Tibial artery (tissue), 4 donors: ENCODE measurements at regions not wholly inside any gene's neighbourhood (a gene's known extent, or its start where the extent isn't known, plus 50 kb on each side); places are given as distances from the start of the nearest gene placed in this dataset.
A peak's percentile ranks its signal among the peaks of the same experiment; 100 is the strongest.

ENCODE experiments used
- DNase-seq, 2 donors: peaks; one replicate each; pipeline ENCODE4 v3.0.0-alpha.2; 2019
- H3K27ac ChIP-seq, 2 donors: fragments of 200-600 bp; sonication (generic) in 1 of 2; 1 replicate in 1 of 2; 2 replicates in 1 of 2; pipeline ENCODE4 v1.5.1; 2018 to 2019; ENCODE audit warnings: mild to moderate bottlenecking in 1 of 2
- H3K27me3 ChIP-seq, 2 donors: fragments of 200-600 bp; sonication (generic) in 1 of 2; one replicate each; pipeline versions ENCODE4 v1.5.1 to v1.6.0; 2016 to 2019
- H3K36me3 ChIP-seq, 3 donors: fragments of 200-600 bp; sonication (generic) in 2 of 3; one replicate each; pipeline ENCODE4 v1.5.1; 2016 to 2019; ENCODE audit warnings: mild to moderate bottlenecking in 2 of 3
- H3K4me1 ChIP-seq, 4 donors: fragments of 200-600 bp; sonication (generic) in 2 of 4; 1 replicate in 3 of 4; 2 replicates in 1 of 4; pipeline ENCODE4 v1.5.1; 2016 to 2019
- H3K4me3 ChIP-seq, 2 donors: fragments of 200-600 bp; sonication (generic) in 1 of 2; 1 replicate in 1 of 2; 2 replicates in 1 of 2; pipeline ENCODE4 v1.5.1; 2018 to 2019; ENCODE audit warnings: mild to moderate bottlenecking in 2 of 2
- H3K9me3 ChIP-seq, 3 donors: fragments of 200-600 bp; sonication (generic) in 1 of 3; one replicate each; pipeline ENCODE4 v1.5.1; 2016 to 2019
- CTCF ChIP-seq, 2 experiments: fragments of 200-600 bp in 1 of 2; fragments of 450-650 bp in 1 of 2; IDR thresholded peaks; one replicate each; pipeline ENCODE4 v1.5.1; 2017 to 2019; ENCODE audit warnings: antibody characterized with exemption in 2 of 2, mild to moderate bottlenecking in 1 of 2, moderate library complexity in 1 of 2
- intact Hi-C: fragments of 100-400 bp; cut with DNase I; formaldehyde crosslinking; loops from one replicate; pipeline ENCODE4 v1.15.0; 2023; ENCODE audit warnings: low total_unique reads

GRCh38 chr2:144941743-144942488 lies 422.0 kb upstream of the ZEB2 start:
- H3K4me1 ChIP-seq, result peaks cover 0 to 79% (median 32%) of the 10 kb centered on the region in 4 donors
- no peak for DNase-seq
- no peaks in the 10 kb centered on the region for H3K36me3 ChIP-seq
- no peak for TF ChIP-seq CTCF (IDR thresholded peaks at IDR 0.05)
- no peaks in the 10 kb centered on the region for H3K9me3 ChIP-seq
- intact Hi-C loops, result no loop called here
- H3K27ac ChIP-seq, result no peak overlapping the region
- no peak overlapping the region for H3K4me3 ChIP-seq
- no peaks in the 10 kb centered on the region for H3K27me3 ChIP-seq

DNA sequence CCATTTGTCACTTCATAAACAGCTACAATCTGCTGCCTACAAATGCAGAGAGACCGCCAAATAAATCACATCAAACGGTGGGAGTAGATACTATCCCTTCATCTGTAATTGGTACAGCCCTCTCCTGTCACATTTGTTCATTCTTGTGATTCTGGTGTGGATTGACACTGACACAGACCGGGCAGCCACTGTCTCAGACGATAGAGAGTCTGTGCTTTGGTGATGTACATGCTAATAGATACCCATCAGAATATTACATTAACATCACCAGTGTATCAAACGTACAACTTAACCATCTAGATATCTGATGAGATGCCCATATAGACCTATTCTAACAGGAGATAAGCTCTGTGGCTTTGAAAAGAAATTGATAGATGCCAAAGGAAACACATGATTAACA lies 419.7 kb upstream of the ZEB2 start:
- TF ChIP-seq CTCF (IDR thresholded peaks at IDR 0.05), result no peak
- Histone ChIP-seq H3K4me1 (peaks cover 0 to 88% (median 40%) of the 10 kb centered on the region in 4 donors), H3K4me3 (no peak overlapping the region), H3K9me3 (no peaks in the 10 kb centered on the region), H3K27me3 (no peaks in the 10 kb centered on the region), H3K27ac (peak overlapping the region; percentile 60 to 75), H3K36me3 (no peaks in the 10 kb centered on the region)
- no peak for DNase-seq
- intact Hi-C loops, result no loop called here

DNA sequence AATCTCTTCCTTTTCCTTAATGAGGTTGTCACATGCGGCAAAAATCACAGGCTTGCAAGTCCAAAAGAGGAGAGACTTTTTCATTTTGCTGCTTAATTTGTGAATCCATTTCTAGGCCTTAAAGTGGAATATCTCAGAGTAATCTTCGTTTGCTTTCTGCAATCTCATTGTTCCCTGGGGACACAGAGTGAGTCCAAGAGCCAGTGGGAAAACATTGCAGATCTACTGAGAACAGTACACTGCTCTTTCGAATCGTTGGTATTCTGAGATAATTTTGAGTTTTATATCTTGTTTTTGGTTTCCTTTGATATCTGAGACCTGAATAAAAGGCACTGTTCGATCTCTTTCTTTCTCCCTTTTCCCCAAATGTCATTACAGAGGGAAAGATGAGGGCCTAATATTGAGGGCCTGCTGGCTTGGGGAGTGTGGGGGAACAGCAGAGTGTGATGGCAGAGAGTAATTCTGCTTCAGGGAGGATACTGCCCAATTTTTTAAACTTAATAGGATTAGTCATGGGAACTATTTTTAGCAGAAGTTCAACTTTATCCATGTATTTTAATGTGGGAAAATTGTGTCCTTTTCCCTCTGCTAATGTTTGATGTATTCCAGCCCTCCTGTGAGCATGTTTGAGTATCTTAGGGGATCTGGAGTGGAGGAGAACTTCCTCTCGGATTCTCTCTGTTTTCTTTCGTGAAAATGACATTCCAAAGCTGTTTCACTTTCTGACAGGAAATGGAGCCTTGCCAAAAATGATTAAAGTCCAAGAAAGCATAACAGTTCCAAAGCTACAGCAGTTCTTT lies 418.2 kb upstream of the ZEB2 start:
- Histone ChIP-seq H3K4me1 (peaks cover 0 to 74% (median 32%) of the 10 kb centered on the region in 4 donors), H3K36me3 (no peaks in the 10 kb centered on the region), H3K9me3 (no peaks in the 10 kb centered on the region), H3K27ac (peak overlapping the region; percentile 60 to 75), H3K4me3 (peak overlapping the region; percentile 5 to 11), H3K27me3 (no peaks in the 10 kb centered on the region)
- intact Hi-C loops, result no loop called here
- peak in 1 of 2 donors; percentile 47 for DNase-seq
- no peak for TF ChIP-seq CTCF (IDR thresholded peaks at IDR 0.05)

DNA sequence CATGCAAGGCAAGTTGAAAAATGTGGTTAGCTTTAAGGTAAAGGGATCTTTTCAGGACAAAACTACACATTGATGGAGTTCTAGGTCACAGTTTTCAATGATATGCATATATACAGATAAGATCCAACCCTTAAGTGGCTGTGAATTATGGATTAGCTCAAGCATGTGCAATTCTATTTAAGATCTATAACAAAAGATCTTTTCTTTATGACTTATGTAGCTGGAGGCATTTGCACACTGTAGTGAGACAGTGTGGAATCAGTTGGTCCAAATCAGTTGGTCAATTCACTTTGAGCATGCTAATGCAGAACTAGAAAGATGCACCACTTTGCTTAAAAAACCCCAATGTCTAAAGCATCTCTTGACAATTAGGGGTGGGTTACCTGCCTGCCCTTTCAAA lies 417.1 kb upstream of the ZEB2 start:
- Histone ChIP-seq H3K4me3 (no peak overlapping the region), H3K9me3 (no peaks in the 10 kb centered on the region), H3K4me1 (peaks cover 0 to 63% (median 23%) of the 10 kb centered on the region in 4 donors), H3K27me3 (no peaks in the 10 kb centered on the region), H3K36me3 (no peaks in the 10 kb centered on the region), H3K27ac (peak overlapping the region; percentile 60 to 75)
- no peak for TF ChIP-seq CTCF (IDR thresholded peaks at IDR 0.05)
- no peak for DNase-seq
- intact Hi-C loops, result no loop called here

DNA sequence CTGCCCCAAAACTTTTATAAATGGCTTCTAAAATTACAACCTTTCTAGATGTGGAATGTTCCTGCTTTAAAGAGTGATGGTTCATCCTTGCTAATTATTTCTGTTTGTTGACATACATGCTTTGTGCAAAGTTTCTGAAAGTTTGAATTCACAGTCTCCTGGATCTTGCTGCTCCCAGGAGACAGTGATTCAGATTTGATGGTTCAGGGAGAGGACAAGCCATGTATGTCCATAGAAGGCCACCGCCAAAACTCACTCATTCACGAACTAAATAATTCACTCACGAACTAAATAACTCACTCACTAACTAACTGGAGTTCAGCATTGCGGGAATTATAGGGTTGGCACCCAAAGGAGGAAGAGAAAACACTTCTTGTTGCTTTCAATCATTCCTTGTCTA lies 416.5 kb upstream of the ZEB2 start:
- no peak for TF ChIP-seq CTCF (IDR thresholded peaks at IDR 0.05)
- peaks cover 0 to 58% (median 23%) of the 10 kb centered on the region in 4 donors for H3K4me1 ChIP-seq
- intact Hi-C loops, result no loop called here
- no peaks in the 10 kb centered on the region for H3K36me3 ChIP-seq
- DNase-seq, result no peak
- no peak overlapping the region for H3K4me3 ChIP-seq
- peak overlapping the region; percentile 39 to 75 for H3K27ac ChIP-seq
- no peaks in the 10 kb centered on the region for H3K9me3 ChIP-seq
- H3K27me3 ChIP-seq, result no peaks in the 10 kb centered on the region
